GM10248 (cell line): ENCODE measurements at regions not wholly inside any gene's neighbourhood (a gene's known extent, or its start where the extent isn't known, plus 50 kb on each side); places are given as distances from the start of the nearest gene placed in this dataset.

ENCODE experiments used
- CTCF ChIA-PET: fragments of 300-600 bp; sonication (Branson Sonifier 250); formaldehyde crosslinking; extraction: SDS; loops from one replicate; lab custom pipeline; 2021; ENCODE audit warnings: antibody characterized with exemption; lab: Yijun Ruan, JAX
- POLR2A ChIA-PET: fragments of 350-650 bp; sonication (Branson Sonifier 250); formaldehyde crosslinking; extraction: SDS; loops from one replicate; lab custom pipeline; 2020; ENCODE audit warnings: antibody characterized with exemption; lab: Yijun Ruan, JAX
- DNase-seq: peaks from one replicate; pipeline ENCODE4 v3.0.0; 2012; ENCODE audit errors: extremely low spot score
- CTCF ChIP-seq: IDR thresholded peaks from 2 replicates; pipeline ENCODE4 v1.5.1; 2012; ENCODE audit warnings: mild to moderate bottlenecking, low read depth; ENCODE audit errors: extremely low read depth, missing control alignments, control extremely low read depth

- ChIA-PET CTCF (no interaction called here), POLR2A (no interaction called here)
- DNase-seq, result no peak
- no peak for TF ChIP-seq CTCF
These were observed 446.2 kb downstream of the ELAVL2 start for GRCh38 chr9:23379842-23380241.

- DNase-seq, result no peak
- POLR2A ChIA-PET, result no interaction called here
- CTCF ChIA-PET, result no interaction called here
- no peak for TF ChIP-seq CTCF
These were observed 445.2 kb downstream of the ELAVL2 start for GRCh38 chr9:23380821-23381220.

- ChIA-PET POLR2A (no interaction called here), CTCF (no interaction called here)
- TF ChIP-seq CTCF, result no peak
- DNase-seq, result no peak
These were observed 443.6 kb downstream of the ELAVL2 start for GRCh38 chr9:23382418-23382817.

- no peak for DNase-seq
- ChIA-PET POLR2A (no interaction called here), CTCF (no interaction called here)
- TF ChIP-seq CTCF, result no peak
These were observed 431.9 kb downstream of the ELAVL2 start for GRCh38 chr9:23394189-23394588.

GRCh38 chr9:23408874-23409273 lies 417.2 kb downstream of the ELAVL2 start:
- no peak for DNase-seq
- TF ChIP-seq CTCF, result no peak
- ChIA-PET POLR2A (no interaction called here), CTCF (no interaction called here)

GRCh38 chr9:23412046-23412445 lies 414.0 kb downstream of the ELAVL2 start:
- no peak for DNase-seq
- POLR2A ChIA-PET, result no interaction called here
- CTCF ChIA-PET, result no interaction called here
- no peak for TF ChIP-seq CTCF

GRCh38 chr9:23412458-23412857 lies 413.6 kb downstream of the ELAVL2 start:
- TF ChIP-seq CTCF, result no peak
- ChIA-PET CTCF (no interaction called here), POLR2A (no interaction called here)
- no peak for DNase-seq
